Mucosa of stomach (tissue), 1 donor: ENCODE measurements at regions not wholly inside any gene's neighbourhood (a gene's known extent, or its start where the extent isn't known, plus 50 kb on each side); places are given as distances from the start of the nearest gene placed in this dataset.
"Not testable (repeated sequence)": the region's sequence is repeated elsewhere in the genome, so short reads cannot be mapped to it uniquely, and the experiment has no call there.

Experiments
- H3K27me3 ChIP-seq: one replicate; pipeline ENCODE4 v1.7.0; 2013; ENCODE audit warnings: mild to moderate bottlenecking, low read length; ENCODE audit not compliant: control insufficient read depth, insufficient read depth
- H3K36me3 ChIP-seq: one replicate; pipeline ENCODE4 v1.7.0; 2013; ENCODE audit warnings: low read length; ENCODE audit not compliant: control insufficient read depth, insufficient read depth
- H3K4me1 ChIP-seq: one replicate; pipeline ENCODE4 v1.7.0; 2013; ENCODE audit warnings: mild to moderate bottlenecking, low read length; ENCODE audit not compliant: control insufficient read depth, insufficient read depth
- H3K4me3 ChIP-seq: one replicate; pipeline ENCODE4 v1.7.0; 2013; ENCODE audit warnings: low read length
- H3K9ac ChIP-seq: one replicate; pipeline ENCODE4 v1.7.0; 2013; ENCODE audit warnings: mild to moderate bottlenecking, low read length, moderate library complexity
- H3K9me3 ChIP-seq: one replicate; pipeline ENCODE4 v1.7.0; 2013; ENCODE audit warnings: mild to moderate bottlenecking, low read length, moderate library complexity; ENCODE audit not compliant: control insufficient read depth
- donor health status: Pancreatic carcinoma.

- not testable (repeated sequence) for H3K4me3 ChIP-seq, H3K9ac ChIP-seq, H3K27me3 ChIP-seq, H3K9me3 ChIP-seq, H3K4me1 ChIP-seq, H3K36me3 ChIP-seq
These were observed 204.3 kb downstream of the RPS24 start for GRCh38 chr10:78237951-78238350.

GRCh38 chr10:78247266-78247665 is 213.6 kb downstream of the RPS24 start:
- H3K27me3 ChIP-seq = no peaks in the 10 kb centered on the region
- no peak overlapping the region for H3K9ac ChIP-seq

GRCh38 chr10:78247821-78248220 is 214.2 kb downstream of the RPS24 start:
- no peak overlapping the region for H3K9ac ChIP-seq
- H3K36me3 ChIP-seq = no peaks in the 10 kb centered on the region
- H3K27me3 ChIP-seq = no peaks in the 10 kb centered on the region
- no peaks in the 10 kb centered on the region for H3K4me1 ChIP-seq
- no peak overlapping the region for H3K4me3 ChIP-seq
- H3K9me3 ChIP-seq = no peaks in the 10 kb centered on the region

More at GRCh38 chr10:78247266-78247665, 213.6 kb downstream of the RPS24 start:
- no peaks in the 10 kb centered on the region for H3K4me1 ChIP-seq
- H3K36me3 ChIP-seq = no peaks in the 10 kb centered on the region
- no peak overlapping the region for H3K4me3 ChIP-seq
- H3K9me3 ChIP-seq = no peaks in the 10 kb centered on the region

GRCh38 chr10:78248651-78249464 is 215.2 kb downstream of the RPS24 start:
- Histone ChIP-seq H3K4me1 (no peaks in the 10 kb centered on the region), H3K4me3 (no peak overlapping the region), H3K36me3 (no peaks in the 10 kb centered on the region), H3K27me3 (no peaks in the 10 kb centered on the region), H3K9ac (no peak overlapping the region), H3K9me3 (no peaks in the 10 kb centered on the region)

GRCh38 chr10:78249690-78250089 is 216.0 kb downstream of the RPS24 start:
- Histone ChIP-seq H3K27me3 (no peaks in the 10 kb centered on the region), H3K9ac (no peak overlapping the region), H3K9me3 (no peaks in the 10 kb centered on the region), H3K4me3 (no peak overlapping the region), H3K4me1 (no peaks in the 10 kb centered on the region), H3K36me3 (no peaks in the 10 kb centered on the region)

- no peak overlapping the region for H3K4me3 ChIP-seq
- no peaks in the 10 kb centered on the region for H3K27me3 ChIP-seq
- no peaks in the 10 kb centered on the region for H3K36me3 ChIP-seq
- H3K9me3 ChIP-seq = no peaks in the 10 kb centered on the region
- no peak overlapping the region for H3K9ac ChIP-seq
- H3K4me1 ChIP-seq = no peaks in the 10 kb centered on the region
These were observed 216.8 kb downstream of the RPS24 start for GRCh38 chr10:78250313-78251015.

- no peaks in the 10 kb centered on the region for H3K9me3 ChIP-seq
- H3K36me3 ChIP-seq = no peaks in the 10 kb centered on the region
- H3K4me3 ChIP-seq = no peak overlapping the region
- no peaks in the 10 kb centered on the region for H3K4me1 ChIP-seq
- no peaks in the 10 kb centered on the region for H3K27me3 ChIP-seq
- H3K9ac ChIP-seq = no peak overlapping the region
These were observed 217.3 kb downstream of the RPS24 start for GRCh38 chr10:78251016-78251385.

GRCh38 chr10:78252286-78252685 is 218.6 kb downstream of the RPS24 start:
- H3K36me3 ChIP-seq = no peaks in the 10 kb centered on the region
- no peaks in the 10 kb centered on the region for H3K4me1 ChIP-seq
- H3K4me3 ChIP-seq = no peak overlapping the region
- no peaks in the 10 kb centered on the region for H3K27me3 ChIP-seq
- H3K9ac ChIP-seq = no peak overlapping the region
- no peaks in the 10 kb centered on the region for H3K9me3 ChIP-seq

- Histone ChIP-seq H3K4me3 (no peak overlapping the region), H3K9ac (no peak overlapping the region), H3K36me3 (no peaks in the 10 kb centered on the region), H3K27me3 (no peaks in the 10 kb centered on the region), H3K4me1 (no peaks in the 10 kb centered on the region), H3K9me3 (no peaks in the 10 kb centered on the region)
These were observed 219.6 kb downstream of the RPS24 start for GRCh38 chr10:78253063-78253853.

- Histone ChIP-seq H3K36me3 (no peaks in the 10 kb centered on the region), H3K4me3 (no peak overlapping the region), H3K9ac (no peak overlapping the region), H3K4me1 (no peaks in the 10 kb centered on the region), H3K9me3 (no peaks in the 10 kb centered on the region), H3K27me3 (no peaks in the 10 kb centered on the region)
These were observed 220.3 kb downstream of the RPS24 start for GRCh38 chr10:78254013-78254412.

GRCh38 chr10:78255214-78255613 is 221.6 kb downstream of the RPS24 start:
- H3K27me3 ChIP-seq = no peaks in the 10 kb centered on the region
- no peaks in the 10 kb centered on the region for H3K4me1 ChIP-seq
- H3K36me3 ChIP-seq = no peaks in the 10 kb centered on the region
- no peak overlapping the region for H3K4me3 ChIP-seq
- H3K9ac ChIP-seq = no peak overlapping the region
- H3K9me3 ChIP-seq = no peaks in the 10 kb centered on the region
